ENCODE measurements at regions not wholly inside any gene's neighbourhood (a gene's known extent, or its start where the extent isn't known, plus 50 kb on each side); places are given as distances from the start of the nearest gene placed in this dataset.
"Not testable (repeated sequence)": the region's sequence is repeated elsewhere in the genome, so short reads cannot be mapped to it uniquely, and the experiment has no call there.

DNA sequence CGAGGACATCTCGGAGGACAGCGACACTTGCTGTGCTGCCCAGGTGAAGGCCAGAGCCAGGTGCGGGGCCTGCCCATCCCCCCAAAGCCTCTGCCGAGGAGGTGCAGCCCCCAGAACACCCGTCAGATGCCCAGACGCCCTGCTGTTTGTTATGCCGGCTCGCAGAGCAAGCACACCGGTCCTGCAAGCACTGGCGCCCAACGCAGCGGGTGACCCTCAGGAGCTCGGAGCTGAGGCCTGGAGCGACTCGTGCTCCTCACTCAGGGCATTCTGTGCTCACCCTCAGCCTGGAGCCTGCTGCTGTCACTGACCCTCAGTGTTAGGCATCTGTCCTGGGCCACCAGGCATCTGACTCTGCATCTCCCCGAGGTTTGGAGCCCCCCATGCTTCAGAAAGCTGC lies 199.0 kb downstream of the LIPI start:
- not testable (repeated sequence) for TF ChIP-seq CTCF (IDR thresholded peaks at IDR 0.05); REST (IDR thresholded peaks at IDR 0.05; ENCODE audit: insufficient read depth in 1 of 2, low read depth in 2 of 2, low read length in 1 of 2); TCF7L2 (IDR thresholded peaks at IDR 0.05; ENCODE audit: low read depth, low read length); POLR2AphosphoS5 (IDR thresholded peaks at IDR 0.05; ENCODE audit: low read depth, low read length); SIN3A (IDR thresholded peaks at IDR 0.05; ENCODE audit: borderline replicate concordance, insufficient read depth, low read depth, low read length)

Measured in Panc1 (cell line).